ENCODE measurements at regions not wholly inside any gene's neighbourhood (a gene's known extent, or its start where the extent isn't known, plus 50 kb on each side); places are given as distances from the start of the nearest gene placed in this dataset.

- WGBS, 2 experiments (ENCODE audit: low coverage in 1 of 2, low lambda C conversion rate in 2 of 2, missing lambda C conversion rate in 2 of 2) = 37 to 55% methylated on average over 4 of the region's 4 CpGs
- Histone ChIP-seq H3K4me3 (no peak overlapping the region), H3K9me3 (ENCODE audit: low read depth) (no peaks in the 10 kb centered on the region), H2AFZ (no peak overlapping the region), H3F3A (ENCODE audit: insufficient read depth) (no peaks in the 10 kb centered on the region), H3K27ac (no peak overlapping the region), H3K4me2 (ENCODE audit: unreplicated experiment) (no peak overlapping the region), H3K9ac (no peak overlapping the region), H3K36me3 (ENCODE audit: low read depth) (no peaks in the 10 kb centered on the region), H3K79me2 (ENCODE audit: insufficient read depth) (no peaks in the 10 kb centered on the region), H3K9me2 (ENCODE audit: insufficient read depth) (no peaks in the 10 kb centered on the region), H4K20me1 (ENCODE audit: insufficient read depth) (no peaks in the 10 kb centered on the region; the same call in 1 of the 2 replicates), H3K27me3 (replicated peaks; ENCODE audit: insufficient read depth) (no peaks in the 10 kb centered on the region), H3K4me1 (ENCODE audit: insufficient read depth) (no peaks in the 10 kb centered on the region)
- TF ChIP-seq EZH2phosphoT487 (IDR thresholded peaks at IDR 0.05; ENCODE audit: insufficient read depth, low read depth) (no peak), EZH2 (IDR thresholded peaks at IDR 0.05; ENCODE audit: insufficient read depth, poor library complexity, severe bottlenecking) (no peak)
- in situ Hi-C loops (cut with MboI) = no loop called here
- no peak for DNase-seq
Measured at GRCh38 chr9:19656704-19657103, 132.1 kb downstream of the SLC24A2 start.

GRCh38 chr9:19651681-19652080 lies 137.2 kb downstream of the SLC24A2 start:
- TF ChIP-seq EZH2 (IDR thresholded peaks at IDR 0.05; ENCODE audit: insufficient read depth, poor library complexity, severe bottlenecking) = no peak
- TF ChIP-seq EZH2phosphoT487 (IDR thresholded peaks at IDR 0.05; ENCODE audit: insufficient read depth, low read depth) = no peak
- no peaks in the 10 kb centered on the region for H3F3A ChIP-seq (ENCODE audit: insufficient read depth)
- no peaks in the 10 kb centered on the region for H3K36me3 ChIP-seq (ENCODE audit: low read depth)
- no peak for DNase-seq
- H2AFZ ChIP-seq = no peak overlapping the region
- no peak overlapping the region for H3K9ac ChIP-seq
- H3K4me1 ChIP-seq (ENCODE audit: insufficient read depth) = no peaks in the 10 kb centered on the region
- 51 to 59% methylated on average over 7 of the region's 7 CpGs for WGBS, 2 experiments (ENCODE audit: low coverage in 1 of 2, low lambda C conversion rate in 2 of 2, missing lambda C conversion rate in 2 of 2)
- H3K4me3 ChIP-seq = no peak overlapping the region
- H3K9me2 ChIP-seq (ENCODE audit: insufficient read depth) = no peaks in the 10 kb centered on the region
- no peaks in the 10 kb centered on the region for H4K20me1 ChIP-seq (ENCODE audit: insufficient read depth)
- H3K9me3 ChIP-seq (ENCODE audit: low read depth) = no peaks in the 10 kb centered on the region
- no peaks in the 10 kb centered on the region for H3K79me2 ChIP-seq (ENCODE audit: insufficient read depth)
- in situ Hi-C loops (cut with MboI) = no loop called here
- no peak overlapping the region for H3K27ac ChIP-seq
- no peak overlapping the region for H3K4me2 ChIP-seq (ENCODE audit: unreplicated experiment)
- no peaks in the 10 kb centered on the region for H3K27me3 ChIP-seq (replicated peaks; ENCODE audit: insufficient read depth)

GRCh38 chr9:19650312-19650711 lies 138.5 kb downstream of the SLC24A2 start:
- Histone ChIP-seq H3K36me3 (ENCODE audit: low read depth) (no peaks in the 10 kb centered on the region), H3K4me1 (ENCODE audit: insufficient read depth) (no peaks in the 10 kb centered on the region), H3F3A (ENCODE audit: insufficient read depth) (no peaks in the 10 kb centered on the region), H3K9me2 (ENCODE audit: insufficient read depth) (no peaks in the 10 kb centered on the region), H3K4me3 (no peak overlapping the region), H3K27me3 (replicated peaks; ENCODE audit: insufficient read depth) (no peaks in the 10 kb centered on the region; the same call in 1 of the 2 replicates), H2AFZ (no peak overlapping the region), H3K9me3 (ENCODE audit: low read depth) (no peaks in the 10 kb centered on the region), H3K4me2 (ENCODE audit: unreplicated experiment) (no peak overlapping the region), H3K9ac (no peak overlapping the region), H3K27ac (no peak overlapping the region), H3K79me2 (ENCODE audit: insufficient read depth) (no peaks in the 10 kb centered on the region), H4K20me1 (ENCODE audit: insufficient read depth) (no peaks in the 10 kb centered on the region)
- no peak for DNase-seq
- in situ Hi-C loops (cut with MboI) = no loop called here
- 13 to 21% methylated on average over 2 of the region's 2 CpGs for WGBS, 2 experiments (ENCODE audit: low coverage in 1 of 2, low lambda C conversion rate in 2 of 2, missing lambda C conversion rate in 2 of 2)
- TF ChIP-seq EZH2phosphoT487 (IDR thresholded peaks at IDR 0.05; ENCODE audit: insufficient read depth, low read depth) (no peak), EZH2 (IDR thresholded peaks at IDR 0.05; ENCODE audit: insufficient read depth, poor library complexity, severe bottlenecking) (no peak)

GRCh38 chr9:19649336-19650041 lies 139.3 kb downstream of the SLC24A2 start:
- Histone ChIP-seq H3K4me2 (ENCODE audit: unreplicated experiment) (no peak overlapping the region), H3K4me1 (ENCODE audit: insufficient read depth) (no peaks in the 10 kb centered on the region), H3F3A (ENCODE audit: insufficient read depth) (no peaks in the 10 kb centered on the region), H2AFZ (no peak overlapping the region), H3K27ac (no peak overlapping the region), H3K4me3 (no peak overlapping the region), H3K79me2 (ENCODE audit: insufficient read depth) (no peaks in the 10 kb centered on the region), H3K27me3 (replicated peaks; ENCODE audit: insufficient read depth) (no peaks in the 10 kb centered on the region; the same call in 1 of the 2 replicates), H4K20me1 (ENCODE audit: insufficient read depth) (no peaks in the 10 kb centered on the region), H3K9ac (no peak overlapping the region), H3K36me3 (ENCODE audit: low read depth) (no peaks in the 10 kb centered on the region), H3K9me3 (ENCODE audit: low read depth) (no peaks in the 10 kb centered on the region), H3K9me2 (ENCODE audit: insufficient read depth) (no peaks in the 10 kb centered on the region)
- TF ChIP-seq EZH2 (IDR thresholded peaks at IDR 0.05; ENCODE audit: insufficient read depth, poor library complexity, severe bottlenecking) (no peak), EZH2phosphoT487 (IDR thresholded peaks at IDR 0.05; ENCODE audit: insufficient read depth, low read depth) (no peak)
- in situ Hi-C loops (cut with MboI) = no loop called here
- no peak for DNase-seq
- 40 to 54% methylated on average over 4 of the region's 4 CpGs for WGBS, 2 experiments (ENCODE audit: low coverage in 1 of 2, low lambda C conversion rate in 2 of 2, missing lambda C conversion rate in 2 of 2)
